ENCODE measurements at regions not wholly inside any gene's neighbourhood (a gene's known extent, or its start where the extent isn't known, plus 50 kb on each side); places are given as distances from the start of the nearest gene placed in this dataset.
"Not testable (repeated sequence)": the region's sequence is repeated elsewhere in the genome, so short reads cannot be mapped to it uniquely, and the experiment has no call there.

- no peaks in the 10 kb centered on the region for H3K4me1 ChIP-seq (ENCODE audit: insufficient read depth, low read length)
- no peak overlapping the region for H3K4me3 ChIP-seq (ENCODE audit: low read depth in 1 of 2, low read length in 2 of 2)
- no peak overlapping the region for H3K27ac ChIP-seq (ENCODE audit: low read depth, low read length)
- H3K9ac ChIP-seq (ENCODE audit: low read length), result no peak overlapping the region
- H3K9me3 ChIP-seq (ENCODE audit: low read length), result no peaks in the 10 kb centered on the region
- no peaks in the 10 kb centered on the region for H3K27me3 ChIP-seq (ENCODE audit: control insufficient read depth in 1 of 2, insufficient read depth in 2 of 2, low read length in 2 of 2)
- H3K36me3 ChIP-seq (ENCODE audit: insufficient read depth, low read length), result no peaks in the 10 kb centered on the region
Measured at GRCh38 chr17:14595656-14596055, 294.8 kb downstream of the HS3ST3B1 start.

GRCh38 chr17:14594690-14595089 is 293.8 kb downstream of the HS3ST3B1 start:
- Histone ChIP-seq H3K27ac (ENCODE audit: low read depth, low read length) (no peak overlapping the region), H3K27me3 (ENCODE audit: control insufficient read depth in 1 of 2, insufficient read depth in 2 of 2, low read length in 2 of 2) (no peaks in the 10 kb centered on the region), H3K4me1 (ENCODE audit: insufficient read depth, low read length) (no peaks in the 10 kb centered on the region), H3K9me3 (ENCODE audit: low read length) (no peaks in the 10 kb centered on the region), H3K4me3 (ENCODE audit: low read depth in 1 of 2, low read length in 2 of 2) (no peak overlapping the region), H3K9ac (ENCODE audit: low read length) (no peak overlapping the region), H3K36me3 (ENCODE audit: insufficient read depth, low read length) (no peaks in the 10 kb centered on the region)

GRCh38 chr17:14593956-14594355 is 293.1 kb downstream of the HS3ST3B1 start:
- no peak overlapping the region for H3K9ac ChIP-seq (ENCODE audit: low read length)
- no peak overlapping the region for H3K27ac ChIP-seq (ENCODE audit: low read depth, low read length)
- H3K4me1 ChIP-seq (ENCODE audit: insufficient read depth, low read length), result no peaks in the 10 kb centered on the region
- H3K9me3 ChIP-seq (ENCODE audit: low read length), result no peaks in the 10 kb centered on the region
- no peak overlapping the region for H3K4me3 ChIP-seq (ENCODE audit: low read depth in 1 of 2, low read length in 2 of 2)
- no peaks in the 10 kb centered on the region for H3K27me3 ChIP-seq (ENCODE audit: control insufficient read depth in 1 of 2, insufficient read depth in 2 of 2, low read length in 2 of 2)
- H3K36me3 ChIP-seq (ENCODE audit: insufficient read depth, low read length), result no peaks in the 10 kb centered on the region

GRCh38 chr17:14590459-14591250 is 289.8 kb downstream of the HS3ST3B1 start:
- no peaks in the 10 kb centered on the region for H3K27me3 ChIP-seq (ENCODE audit: control insufficient read depth in 1 of 2, insufficient read depth in 2 of 2, low read length in 2 of 2)
- no peaks in the 10 kb centered on the region for H3K36me3 ChIP-seq (ENCODE audit: insufficient read depth, low read length)
- H3K9ac ChIP-seq (ENCODE audit: low read length), result no peak overlapping the region
- H3K9me3 ChIP-seq (ENCODE audit: low read length), result no peaks in the 10 kb centered on the region
- H3K4me1 ChIP-seq (ENCODE audit: insufficient read depth, low read length), result no peaks in the 10 kb centered on the region
- H3K4me3 ChIP-seq (ENCODE audit: low read depth in 1 of 2, low read length in 2 of 2), result no peak overlapping the region
- H3K27ac ChIP-seq (ENCODE audit: low read depth, low read length), result no peak overlapping the region

- Histone ChIP-seq H3K36me3 (ENCODE audit: insufficient read depth, low read length) (no peaks in the 10 kb centered on the region), H3K9me3 (ENCODE audit: low read length) (no peaks in the 10 kb centered on the region), H3K27me3 (ENCODE audit: control insufficient read depth in 1 of 2, insufficient read depth in 2 of 2, low read length in 2 of 2) (no peaks in the 10 kb centered on the region), H3K4me1 (ENCODE audit: insufficient read depth, low read length) (no peaks in the 10 kb centered on the region), H3K4me3 (ENCODE audit: low read depth in 1 of 2, low read length in 2 of 2) (no peak overlapping the region), H3K9ac (ENCODE audit: low read length) (no peak overlapping the region), H3K27ac (ENCODE audit: low read depth, low read length) (no peak overlapping the region)
Measured at GRCh38 chr17:14585099-14585498, 284.2 kb downstream of the HS3ST3B1 start.

- Histone ChIP-seq H3K9me3 (ENCODE audit: low read length) (no peaks in the 10 kb centered on the region), H3K27ac (ENCODE audit: low read depth, low read length) (no peak overlapping the region), H3K36me3 (ENCODE audit: insufficient read depth, low read length) (no peaks in the 10 kb centered on the region), H3K4me3 (ENCODE audit: low read depth in 1 of 2, low read length in 2 of 2) (no peak overlapping the region), H3K27me3 (ENCODE audit: control insufficient read depth in 1 of 2, insufficient read depth in 2 of 2, low read length in 2 of 2) (no peaks in the 10 kb centered on the region), H3K4me1 (ENCODE audit: insufficient read depth, low read length) (no peaks in the 10 kb centered on the region), H3K9ac (ENCODE audit: low read length) (no peak overlapping the region)
Measured at GRCh38 chr17:14582996-14583395, 282.1 kb downstream of the HS3ST3B1 start.

GRCh38 chr17:14581186-14581830 is 280.4 kb downstream of the HS3ST3B1 start:
- Histone ChIP-seq H3K36me3 (ENCODE audit: insufficient read depth, low read length) (no peaks in the 10 kb centered on the region), H3K27ac (ENCODE audit: low read depth, low read length) (no peak overlapping the region), H3K4me1 (ENCODE audit: insufficient read depth, low read length) (no peaks in the 10 kb centered on the region), H3K9me3 (ENCODE audit: low read length) (no peaks in the 10 kb centered on the region), H3K4me3 (ENCODE audit: low read depth in 1 of 2, low read length in 2 of 2) (no peak overlapping the region), H3K9ac (ENCODE audit: low read length) (no peak overlapping the region), H3K27me3 (ENCODE audit: control insufficient read depth in 1 of 2, insufficient read depth in 2 of 2, low read length in 2 of 2) (no peaks in the 10 kb centered on the region)

GRCh38 chr17:14580499-14580898 is 279.6 kb downstream of the HS3ST3B1 start:
- H3K4me1 ChIP-seq (ENCODE audit: insufficient read depth, low read length), result no peaks in the 10 kb centered on the region
- H3K36me3 ChIP-seq (ENCODE audit: insufficient read depth, low read length), result no peaks in the 10 kb centered on the region
- H3K4me3 ChIP-seq (ENCODE audit: low read depth in 1 of 2, low read length in 2 of 2), result no peak overlapping the region
- H3K27me3 ChIP-seq (ENCODE audit: control insufficient read depth in 1 of 2, insufficient read depth in 2 of 2, low read length in 2 of 2), result no peaks in the 10 kb centered on the region
- H3K9ac ChIP-seq (ENCODE audit: low read length), result no peak overlapping the region
- no peak overlapping the region for H3K27ac ChIP-seq (ENCODE audit: low read depth, low read length)
- H3K9me3 ChIP-seq (ENCODE audit: low read length), result no peaks in the 10 kb centered on the region

- no peaks in the 10 kb centered on the region for H3K36me3 ChIP-seq (ENCODE audit: insufficient read depth, low read length)
- no peak overlapping the region for H3K27ac ChIP-seq (ENCODE audit: low read depth, low read length)
- no peaks in the 10 kb centered on the region for H3K9me3 ChIP-seq (ENCODE audit: low read length)
- no peaks in the 10 kb centered on the region for H3K27me3 ChIP-seq (ENCODE audit: control insufficient read depth in 1 of 2, insufficient read depth in 2 of 2, low read length in 2 of 2)
- no peaks in the 10 kb centered on the region for H3K4me1 ChIP-seq (ENCODE audit: insufficient read depth, low read length)
- H3K4me3 ChIP-seq (ENCODE audit: low read depth in 1 of 2, low read length in 2 of 2), result no peak overlapping the region
- H3K9ac ChIP-seq (ENCODE audit: low read length), result no peak overlapping the region
Measured at GRCh38 chr17:14579716-14580115, 278.8 kb downstream of the HS3ST3B1 start.

- Histone ChIP-seq H3K27me3 (ENCODE audit: control insufficient read depth in 1 of 2, insufficient read depth in 2 of 2, low read length in 2 of 2) (no peaks in the 10 kb centered on the region), H3K4me3 (ENCODE audit: low read depth in 1 of 2, low read length in 2 of 2) (no peak overlapping the region), H3K36me3 (ENCODE audit: insufficient read depth, low read length) (no peaks in the 10 kb centered on the region), H3K27ac (ENCODE audit: low read depth, low read length) (no peak overlapping the region), H3K9me3 (ENCODE audit: low read length) (no peaks in the 10 kb centered on the region), H3K4me1 (ENCODE audit: insufficient read depth, low read length) (no peaks in the 10 kb centered on the region), H3K9ac (ENCODE audit: low read length) (no peak overlapping the region)
Measured at GRCh38 chr17:14575471-14575953, 274.6 kb downstream of the HS3ST3B1 start.

- not testable (repeated sequence) for H3K9me3 ChIP-seq (ENCODE audit: low read length); H3K27me3 ChIP-seq (ENCODE audit: control insufficient read depth in 1 of 2, insufficient read depth in 2 of 2, low read length in 2 of 2); H3K4me1 ChIP-seq (ENCODE audit: insufficient read depth, low read length); H3K4me3 ChIP-seq (ENCODE audit: low read depth in 1 of 2, low read length in 2 of 2); H3K9ac ChIP-seq (ENCODE audit: low read length); H3K27ac ChIP-seq (ENCODE audit: low read depth, low read length); H3K36me3 ChIP-seq (ENCODE audit: insufficient read depth, low read length)
Measured at GRCh38 chr17:14560325-14560724, 259.4 kb downstream of the HS3ST3B1 start.
